ENCODE measurements at regions not wholly inside any gene's neighbourhood (a gene's known extent, or its start where the extent isn't known, plus 50 kb on each side); places are given as distances from the start of the nearest gene placed in this dataset.

- no peak for DNase-seq (ENCODE audit: low read depth in 3 of 3)
These were observed 258.5 kb upstream of the CDH4 start for GRCh38 chr20:60993433-60994044.

GRCh38 chr20:60999250-60999649 is 252.8 kb upstream of the CDH4 start:
- no peak for DNase-seq (ENCODE audit: low read depth in 3 of 3)

GRCh38 chr20:61002090-61002489 is 250.0 kb upstream of the CDH4 start:
- DNase-seq (ENCODE audit: low read depth in 3 of 3): no peak

- no peak for DNase-seq (ENCODE audit: low read depth in 3 of 3)
These were observed 237.6 kb upstream of the CDH4 start for GRCh38 chr20:61014491-61014890.

GRCh38 chr20:61015602-61016001 is 236.5 kb upstream of the CDH4 start:
- no peak for DNase-seq (ENCODE audit: low read depth in 3 of 3)

GRCh38 chr20:61019322-61019721 is 232.7 kb upstream of the CDH4 start:
- no peak for DNase-seq (ENCODE audit: low read depth in 3 of 3)

- DNase-seq (ENCODE audit: low read depth in 3 of 3): no peak
These were observed 228.4 kb upstream of the CDH4 start for GRCh38 chr20:61023612-61024011.

GRCh38 chr20:61024390-61024789 is 227.7 kb upstream of the CDH4 start:
- no peak for DNase-seq (ENCODE audit: low read depth in 3 of 3)

GRCh38 chr20:61025536-61025935 is 226.5 kb upstream of the CDH4 start:
- DNase-seq (ENCODE audit: low read depth in 3 of 3): no peak

- DNase-seq (ENCODE audit: low read depth in 3 of 3): no peak
These were observed 225.9 kb upstream of the CDH4 start for GRCh38 chr20:61026173-61026572.

- no peak for DNase-seq (ENCODE audit: low read depth in 3 of 3)
These were observed 225.3 kb upstream of the CDH4 start for GRCh38 chr20:61026731-61027130.

- no peak for DNase-seq (ENCODE audit: low read depth in 3 of 3)
These were observed 224.8 kb upstream of the CDH4 start for GRCh38 chr20:61027218-61027617.

- DNase-seq (ENCODE audit: low read depth in 3 of 3): no peak
These were observed 221.9 kb upstream of the CDH4 start for GRCh38 chr20:61030130-61030529.

- no peak for DNase-seq (ENCODE audit: low read depth in 3 of 3)
These were observed 220.8 kb upstream of the CDH4 start for GRCh38 chr20:61031101-61031830.

- DNase-seq (ENCODE audit: low read depth in 3 of 3): no peak
These were observed 214.6 kb upstream of the CDH4 start for GRCh38 chr20:61037498-61037897.

- DNase-seq (ENCODE audit: low read depth in 3 of 3): no peak
These were observed 210.6 kb upstream of the CDH4 start for GRCh38 chr20:61041481-61041880.

- DNase-seq (ENCODE audit: low read depth in 3 of 3): no peak
These were observed 209.3 kb upstream of the CDH4 start for GRCh38 chr20:61042506-61043385.

- no peak for DNase-seq (ENCODE audit: low read depth in 3 of 3)
These were observed 208.4 kb upstream of the CDH4 start for GRCh38 chr20:61043681-61044080.

GRCh38 chr20:61044499-61044898 is 207.6 kb upstream of the CDH4 start:
- no peak for DNase-seq (ENCODE audit: low read depth in 3 of 3)

- DNase-seq (ENCODE audit: low read depth in 3 of 3): no peak
These were observed 207.0 kb upstream of the CDH4 start for GRCh38 chr20:61045091-61045490.

- no peak for DNase-seq (ENCODE audit: low read depth in 3 of 3)
These were observed 206.0 kb upstream of the CDH4 start for GRCh38 chr20:61045876-61046585.

- DNase-seq (ENCODE audit: low read depth in 3 of 3): no peak
These were observed 205.2 kb upstream of the CDH4 start for GRCh38 chr20:61046721-61047351.
